AG04450 (cell line): ENCODE measurements at regions not wholly inside any gene's neighbourhood (a gene's known extent, or its start where the extent isn't known, plus 50 kb on each side); places are given as distances from the start of the nearest gene placed in this dataset.

ENCODE experiments used
- CTCF ChIA-PET: fragments of 300-600, 350-600 bp; formaldehyde crosslinking; extraction: SDS; loops from one replicate; lab custom pipeline; 2022; ENCODE audit warnings: antibody characterized with exemption, inconsistent platforms; lab: Charles Lee
- POLR2A ChIA-PET: fragments of 350-600 bp; formaldehyde crosslinking; extraction: SDS; loops from one replicate; lab custom pipeline; 2021; ENCODE audit warnings: antibody characterized with exemption, inconsistent platforms; lab: Yijun Ruan, JAX
- DNase-seq: peaks from one replicate; pipeline ENCODE4 v3.0.0-alpha.2; 2011; ENCODE audit warnings: low read depth, low spot score
- H3K27ac ChIP-seq: one replicate; pipeline ENCODE4 v1.5.1; 2012; ENCODE audit warnings: low read depth, low read length, control low read depth
- H3K27me3 ChIP-seq: one replicate; pipeline ENCODE4 v1.6.0; 2012; ENCODE audit warnings: low read length; ENCODE audit not compliant: control insufficient read depth, insufficient read depth
- H3K4me3 ChIP-seq: 2 replicates; pipeline ENCODE4 v1.5.1; 2011; ENCODE audit warnings: mild to moderate bottlenecking, low read depth, low read length, control low read depth
- H3K9me3 ChIP-seq: 2 replicates; pipeline ENCODE4 v1.5.1; 2012; ENCODE audit warnings: low read length; ENCODE audit not compliant: control insufficient read depth, insufficient read depth
- CTCF ChIP-seq: IDR thresholded peaks from 2 replicates; pipeline ENCODE4 v1.5.1; 2011; ENCODE audit warnings: low read depth, low read length, control low read depth, inconsistent platforms

- no peak for DNase-seq
- Histone ChIP-seq H3K27ac (no peak overlapping the region), H3K27me3 (peaks cover 19% of the 10 kb centered on the region), H3K9me3 (no peaks in the 10 kb centered on the region), H3K4me3 (no peak overlapping the region)
- ChIA-PET CTCF (interaction anchor here (1.3 kb wide), 1 partner anchor 23 kb away, joined by 4 read pairs; no protein-coding TSS in a partner anchor), POLR2A (no interaction called here)
- no peak for TF ChIP-seq CTCF
These were observed 87.6 kb downstream of the CARTPT start for GRCh38 chr5:71806711-71807110.

GRCh38 chr5:71807909-71808308 lies 88.8 kb downstream of the CARTPT start:
- no peak for TF ChIP-seq CTCF
- POLR2A ChIA-PET, result no interaction called here
- Histone ChIP-seq H3K27ac (no peak overlapping the region), H3K4me3 (no peak overlapping the region), H3K27me3 (peaks cover 13% of the 10 kb centered on the region), H3K9me3 (no peaks in the 10 kb centered on the region)
- CTCF ChIA-PET, result interaction anchor here (1.3 kb wide), 1 partner anchor 25 kb away, joined by 4 read pairs; no protein-coding TSS in a partner anchor
- DNase-seq, result no peak

- POLR2A ChIA-PET, result no interaction called here
- no peak for TF ChIP-seq CTCF
- H3K9me3 ChIP-seq, result no peaks in the 10 kb centered on the region
- DNase-seq, result no peak
- no peak overlapping the region for H3K27ac ChIP-seq
- H3K27me3 ChIP-seq, result peaks cover 11% of the 10 kb centered on the region
- CTCF ChIA-PET, result no interaction called here
- H3K4me3 ChIP-seq, result no peak overlapping the region
These were observed 90.4 kb downstream of the CARTPT start for GRCh38 chr5:71809446-71809845.

GRCh38 chr5:71810023-71810422 lies 90.9 kb downstream of the CARTPT start:
- TF ChIP-seq CTCF, result no peak
- POLR2A ChIA-PET, result no interaction called here
- Histone ChIP-seq H3K4me3 (no peak overlapping the region), H3K27me3 (peaks cover 11% of the 10 kb centered on the region), H3K9me3 (no peaks in the 10 kb centered on the region), H3K27ac (no peak overlapping the region)
- CTCF ChIA-PET, result no interaction called here
- no peak for DNase-seq

- Histone ChIP-seq H3K9me3 (no peaks in the 10 kb centered on the region), H3K4me3 (no peak overlapping the region), H3K27me3 (peaks cover 11% of the 10 kb centered on the region), H3K27ac (no peak overlapping the region)
- TF ChIP-seq CTCF, result no peak
- CTCF ChIA-PET, result no interaction called here
- no peak for DNase-seq
- POLR2A ChIA-PET, result no interaction called here
These were observed 91.6 kb downstream of the CARTPT start for GRCh38 chr5:71810471-71811195.
